Endodermal cell (in vitro differentiated cells): ENCODE measurements at regions not wholly inside any gene's neighbourhood (a gene's known extent, or its start where the extent isn't known, plus 50 kb on each side); places are given as distances from the start of the nearest gene placed in this dataset.
"Not testable (repeated sequence)": the region's sequence is repeated elsewhere in the genome, so short reads cannot be mapped to it uniquely, and the experiment has no call there.

Experiments used
- DNase-seq: peaks from one replicate; pipeline ENCODE4 v3.0.0-alpha.2; 2017
- H3K27ac ChIP-seq: 2 replicates; pipeline ENCODE4 v1.5.1; 2013; ENCODE audit warnings: mild to moderate bottlenecking, low read depth, low read length, moderate library complexity
- H3K27me3 ChIP-seq: 2 replicates; pipeline ENCODE4 v1.6.1; 2013; ENCODE audit warnings: mild to moderate bottlenecking, low read length, moderate library complexity; ENCODE audit not compliant: insufficient read depth, control insufficient read depth, poor library complexity, severe bottlenecking
- H3K36me3 ChIP-seq: 2 replicates; pipeline ENCODE4 v1.7.0; 2013; ENCODE audit warnings: mild to moderate bottlenecking, low read length, moderate library complexity; ENCODE audit not compliant: control insufficient read depth, insufficient read depth
- H3K4me1 ChIP-seq: one replicate; pipeline ENCODE4 v1.7.0; 2013; ENCODE audit warnings: low read length; ENCODE audit not compliant: control insufficient read depth, insufficient read depth
- H3K4me3 ChIP-seq: 2 replicates; pipeline ENCODE4 v1.5.1; 2013; ENCODE audit warnings: mild to moderate bottlenecking, low read length, moderate library complexity
- H3K9ac ChIP-seq: 2 replicates; pipeline ENCODE4 v1.6.1; 2013; ENCODE audit warnings: mild to moderate bottlenecking, low read length, moderate library complexity; ENCODE audit not compliant: poor library complexity, severe bottlenecking; ENCODE audit errors: extremely low read depth
- H3K9me3 ChIP-seq: 2 replicates; pipeline ENCODE4 v1.6.1; 2013; ENCODE audit warnings: mild to moderate bottlenecking, low read length, moderate library complexity; ENCODE audit not compliant: control insufficient read depth
- H3K27ac Mint-ChIP-seq: 2 replicates; pipeline ENCODE4 v1.8.0; 2020; ENCODE audit warnings: mixed read lengths
- H3K27me3 Mint-ChIP-seq: 2 replicates; pipeline ENCODE4 v1.8.0; 2021; ENCODE audit warnings: mild to moderate bottlenecking, mixed read lengths; ENCODE audit not compliant: insufficient read depth
- H3K36me3 Mint-ChIP-seq: 2 replicates; pipeline ENCODE4 v1.8.0; 2020; ENCODE audit warnings: low read depth, mixed read lengths
- H3K4me1 Mint-ChIP-seq: 2 replicates; pipeline ENCODE4 v1.8.0; 2020; ENCODE audit warnings: mixed read lengths
- H3K4me3 Mint-ChIP-seq: 2 replicates; pipeline ENCODE4 v1.8.0; 2020; ENCODE audit warnings: mild to moderate bottlenecking, moderate library complexity, mixed read lengths
- H3K9me3 Mint-ChIP-seq: 2 replicates; pipeline ENCODE4 v1.8.0; 2020; ENCODE audit warnings: mild to moderate bottlenecking, mixed read lengths
- CTCF ChIP-seq: fragments of 200-600 bp; sonication (generic); conservative IDR thresholded peaks from 2 replicates; pipeline ENCODE4 v1.5.0; 2021; ENCODE audit warnings: antibody characterized with exemption, mild to moderate bottlenecking
- WGBS, 2 experiments: methylation state at CpG; one replicate each; pipeline versions ENCODE4 v1.1.5 to v1.1.7; 2013; ENCODE audit warnings: missing lambda C conversion rate in 2 of 2, mixed read lengths in 1 of 2; ENCODE audit not compliant: insufficient coverage in 1 of 2, insufficient read length in 1 of 2; 5-methylcytosine and 5-hydroxymethylcytosine counted together

- WGBS, 2 experiments, result 64 to 90% methylated on average over 2 to 6 of the region's 6 CpGs
- H3K36me3 ChIP-seq, result no peaks in the 10 kb centered on the region
- H3K9ac ChIP-seq, result no peak overlapping the region
- peak; percentile 84 for TF ChIP-seq CTCF
- H3K36me3 Mint-ChIP-seq, result no peaks in the 10 kb centered on the region
- H3K27ac ChIP-seq, result no peak overlapping the region
- no peaks in the 10 kb centered on the region for H3K9me3 ChIP-seq
- DNase-seq, result peak; percentile 84
- H3K4me3 Mint-ChIP-seq, result no peak overlapping the region
- H3K27me3 Mint-ChIP-seq, result no peaks in the 10 kb centered on the region
- no peak overlapping the region for H3K27ac Mint-ChIP-seq
- H3K4me1 ChIP-seq, result no peaks in the 10 kb centered on the region
- no peaks in the 10 kb centered on the region for H3K27me3 ChIP-seq
- H3K4me1 Mint-ChIP-seq, result peaks cover 2% of the 10 kb centered on the region
- H3K4me3 ChIP-seq, result no peak overlapping the region
- H3K9me3 Mint-ChIP-seq, result no peaks in the 10 kb centered on the region
Observed at GRCh38 chr11:29159552-29160465, 857.0 kb downstream of the KCNA4 start.

GRCh38 chr11:29153078-29153477 is 863.8 kb downstream of the KCNA4 start:
- Histone ChIP-seq H3K9ac (no peak overlapping the region), H3K4me3 (no peak overlapping the region), H3K27ac (no peak overlapping the region), H3K27me3 (no peaks in the 10 kb centered on the region), H3K9me3 (no peaks in the 10 kb centered on the region), H3K4me1 (no peaks in the 10 kb centered on the region), H3K36me3 (no peaks in the 10 kb centered on the region)
- H3K4me1 Mint-ChIP-seq, result no peaks in the 10 kb centered on the region
- WGBS, 2 experiments, result 84 to 100% methylated on average over 1 of the region's 1 CpG
- H3K27me3 Mint-ChIP-seq, result no peaks in the 10 kb centered on the region
- H3K4me3 Mint-ChIP-seq, result no peak overlapping the region
- DNase-seq, result no peak
- no peaks in the 10 kb centered on the region for H3K36me3 Mint-ChIP-seq
- no peak for TF ChIP-seq CTCF
- peaks cover 4% of the 10 kb centered on the region for H3K9me3 Mint-ChIP-seq
- no peak overlapping the region for H3K27ac Mint-ChIP-seq

GRCh38 chr11:29142573-29142972 is 874.3 kb downstream of the KCNA4 start:
- H3K4me3 Mint-ChIP-seq, H3K27ac ChIP-seq, H3K27ac Mint-ChIP-seq, DNase-seq, H3K4me1 Mint-ChIP-seq, H3K27me3 Mint-ChIP-seq, H3K27me3 ChIP-seq, H3K36me3 ChIP-seq, H3K9ac ChIP-seq, H3K9me3 ChIP-seq, H3K4me3 ChIP-seq, H3K36me3 Mint-ChIP-seq, H3K9me3 Mint-ChIP-seq, H3K4me1 ChIP-seq: not testable (repeated sequence)
- no CpG with 5 or more reads among the region's 1 CpG for WGBS, 2 experiments
